Skeletal muscle cell (primary cell): ENCODE measurements at regions not wholly inside any gene's neighbourhood (a gene's known extent, or its start where the extent isn't known, plus 50 kb on each side); places are given as distances from the start of the nearest gene placed in this dataset.
"Not testable (repeated sequence)": the region's sequence is repeated elsewhere in the genome, so short reads cannot be mapped to it uniquely, and the experiment has no call there.

ENCODE experiments used
- DNase-seq: peaks from one replicate; pipeline ENCODE4 v3.0.0-alpha.2; 2010; ENCODE audit warnings: low read depth
- H3K4me3 ChIP-seq: 2 replicates; pipeline ENCODE4 v1.5.1; 2011; ENCODE audit warnings: low read depth, mild to moderate bottlenecking, control low read depth, low read length, moderate library complexity

GRCh38 chr18:78505851-78506461 is 473.7 kb upstream of the SALL3 start:
- H3K4me3 ChIP-seq: no peak overlapping the region
- DNase-seq: no peak

- no peak for DNase-seq
- H3K4me3 ChIP-seq: no peak overlapping the region
Observed at GRCh38 chr18:78507217-78507616, 472.4 kb upstream of the SALL3 start.

DNA sequence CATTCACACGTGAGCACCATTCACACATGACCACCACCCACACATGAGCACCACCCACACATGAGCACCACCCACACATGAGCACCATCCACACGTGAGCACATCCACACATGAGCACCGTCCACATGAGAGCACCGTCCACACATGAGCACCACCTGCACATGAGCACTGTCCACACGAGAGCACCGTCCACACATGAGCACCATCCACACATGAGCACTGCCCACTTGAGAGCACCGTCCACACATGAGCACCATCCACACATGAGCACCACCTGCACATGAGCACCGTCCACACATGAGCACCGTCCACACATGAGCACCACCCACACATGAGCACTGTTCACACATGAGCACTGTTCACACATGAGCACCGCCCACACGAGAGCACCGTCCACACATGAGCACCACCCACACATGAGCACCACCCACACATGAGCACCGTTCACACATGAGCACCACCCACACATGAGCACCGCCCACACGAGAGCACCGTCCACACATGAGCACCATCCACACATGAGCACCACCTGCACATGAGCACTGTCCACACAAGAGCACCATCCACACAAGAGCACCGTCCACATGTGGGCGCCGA is 471.3 kb upstream of the SALL3 start:
- DNase-seq, H3K4me3 ChIP-seq: not testable (repeated sequence)

DNA sequence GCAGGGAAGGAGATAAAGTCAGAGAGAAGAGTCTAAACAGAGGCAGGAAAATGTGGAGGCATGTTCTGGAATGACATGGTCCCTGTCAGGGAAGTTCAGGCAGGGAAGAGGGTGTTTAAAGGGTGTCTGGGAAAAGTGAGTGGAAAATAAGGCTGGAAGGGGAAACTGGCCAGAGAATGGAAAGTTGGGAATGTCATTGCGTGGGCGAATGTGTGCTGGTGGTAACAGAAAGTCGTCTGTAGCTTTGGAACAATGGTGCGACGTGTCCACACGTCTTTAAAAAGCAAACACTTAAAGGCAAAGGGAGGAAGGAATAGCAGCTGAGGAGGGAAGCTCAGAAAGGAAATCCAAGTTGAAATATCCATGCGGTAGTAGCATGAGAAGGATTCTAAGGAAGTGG is 469.5 kb upstream of the SALL3 start:
- no peak overlapping the region for H3K4me3 ChIP-seq
- no peak for DNase-seq

DNA sequence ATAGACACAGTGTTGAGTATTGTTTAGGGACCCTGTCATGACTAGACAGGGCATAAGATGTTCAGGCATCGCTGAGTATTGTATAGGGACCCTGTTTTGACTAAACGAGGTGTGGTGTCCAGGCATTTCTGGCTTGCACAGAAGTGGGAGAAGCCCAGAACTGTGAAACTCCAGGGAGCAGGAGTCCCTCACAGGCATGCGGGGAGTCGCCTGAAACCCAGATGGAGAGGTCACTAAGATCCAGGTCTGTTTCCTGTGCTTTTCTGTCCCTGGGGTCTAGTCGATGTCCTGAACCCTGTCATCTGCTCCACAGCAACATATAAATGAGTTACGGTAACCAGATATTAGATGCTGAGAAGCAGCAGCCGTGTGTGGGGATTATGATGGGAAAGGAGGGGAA is 469.0 kb upstream of the SALL3 start:
- no peak for DNase-seq
- H3K4me3 ChIP-seq: no peak overlapping the region

DNA sequence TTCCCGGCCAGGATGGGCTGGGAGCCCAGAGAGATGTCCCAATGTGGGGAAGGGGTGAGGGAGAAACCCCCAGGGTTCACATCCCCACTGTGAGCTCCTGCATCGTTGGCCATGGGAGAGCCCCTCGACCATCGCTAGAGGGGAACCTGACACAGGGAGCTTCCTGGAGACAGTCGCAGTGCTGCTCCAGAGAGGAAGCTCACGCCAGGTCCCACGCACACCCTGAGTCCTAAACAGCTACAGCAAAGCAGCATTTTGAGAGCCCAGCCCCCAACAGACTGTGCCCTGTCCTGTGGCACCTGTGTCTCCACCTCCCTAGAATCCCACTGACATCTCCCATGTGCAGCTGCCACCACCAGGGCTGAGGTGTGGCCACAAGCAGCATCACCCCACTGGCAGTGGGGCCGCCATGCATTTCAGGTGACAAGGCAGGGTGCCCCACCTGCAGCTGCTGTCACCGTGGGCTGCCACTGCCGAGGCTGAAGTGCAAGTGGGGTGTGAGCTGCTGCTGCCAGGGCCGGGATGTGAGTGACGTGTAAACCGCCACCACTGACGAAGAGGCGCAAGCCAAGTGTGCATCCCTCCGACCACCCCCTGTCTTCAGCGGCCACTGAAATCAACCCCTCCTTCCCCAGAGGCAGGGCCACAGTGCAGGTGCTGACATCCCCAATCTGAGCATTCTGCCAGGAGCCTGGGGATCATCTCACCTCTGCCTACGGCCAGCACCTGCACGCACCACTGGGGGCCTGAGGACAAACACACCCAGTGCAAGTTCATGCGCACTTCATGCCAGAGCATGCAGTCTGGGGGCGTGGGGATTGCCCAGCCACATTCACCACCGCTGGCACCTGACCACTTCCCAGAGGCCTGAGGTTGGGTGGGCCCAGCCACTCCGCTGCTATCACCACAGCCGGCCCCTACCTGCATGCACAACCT is 467.7 kb upstream of the SALL3 start:
- H3K4me3 ChIP-seq: no peak overlapping the region
- DNase-seq: no peak

- no peak overlapping the region for H3K4me3 ChIP-seq
- DNase-seq: no peak
Observed at GRCh38 chr18:78514910-78515670, 464.5 kb upstream of the SALL3 start.

DNA sequence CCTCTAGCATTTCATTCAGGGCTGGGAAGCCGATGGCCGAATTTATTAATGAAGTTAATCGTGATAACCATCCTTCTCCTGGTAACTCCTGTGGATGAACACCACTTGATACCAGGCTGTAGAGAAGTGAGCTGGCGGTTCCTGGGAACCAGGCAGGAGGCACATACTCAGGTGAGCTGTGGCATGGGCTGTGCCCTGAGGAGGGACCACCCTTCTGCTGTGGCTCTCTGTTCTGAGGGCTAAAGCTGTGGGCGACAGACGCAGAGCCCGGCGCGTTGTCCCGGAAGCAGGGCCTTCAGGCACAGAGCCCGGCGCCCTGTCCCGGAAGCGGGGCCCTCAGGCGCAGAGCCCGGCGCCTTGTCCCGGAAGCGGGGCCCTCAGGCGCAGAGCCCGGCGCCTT is 462.3 kb upstream of the SALL3 start:
- DNase-seq: no peak
- no peak overlapping the region for H3K4me3 ChIP-seq

- no peak for DNase-seq
Observed at GRCh38 chr18:78517973-78518372, 461.6 kb upstream of the SALL3 start.

GRCh38 chr18:78518805-78519204 is 460.8 kb upstream of the SALL3 start:
- no peak overlapping the region for H3K4me3 ChIP-seq
- no peak for DNase-seq

More at GRCh38 chr18:78517973-78518372, 461.6 kb upstream of the SALL3 start:
- H3K4me3 ChIP-seq: no peak overlapping the region

DNA sequence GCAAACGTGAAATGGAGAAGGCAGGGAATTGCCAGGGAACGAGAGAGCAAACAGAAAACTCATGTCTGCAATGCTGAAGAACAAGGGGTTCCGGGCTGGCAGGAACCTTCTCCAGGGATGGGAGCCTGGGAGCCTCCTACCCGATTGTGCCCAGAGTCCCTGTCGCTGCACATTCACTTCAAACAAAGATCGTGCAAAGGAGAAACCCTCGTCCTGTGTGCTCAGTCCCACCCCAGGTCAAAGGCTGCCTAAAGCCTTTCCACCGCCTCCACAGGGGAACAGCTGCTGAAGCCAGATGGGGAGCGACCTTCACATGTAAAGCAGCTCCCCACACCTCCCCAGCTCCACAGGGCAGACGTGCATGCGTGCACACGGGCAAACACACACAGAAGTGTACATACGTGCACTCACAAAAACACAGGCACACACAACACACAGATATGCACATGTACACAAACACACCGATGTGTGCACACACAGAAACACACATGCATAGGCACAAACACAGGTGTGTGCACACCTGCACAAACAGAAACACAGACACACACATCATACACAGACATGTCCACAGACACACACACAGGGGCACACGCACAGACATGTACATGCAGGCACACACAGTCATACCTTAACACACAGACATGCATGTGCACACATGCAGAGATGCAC is 460.1 kb upstream of the SALL3 start:
- no peak overlapping the region for H3K4me3 ChIP-seq
- DNase-seq: no peak

- H3K4me3 ChIP-seq: no peak overlapping the region
- no peak for DNase-seq
Observed at GRCh38 chr18:78521136-78521535, 458.5 kb upstream of the SALL3 start.

DNA sequence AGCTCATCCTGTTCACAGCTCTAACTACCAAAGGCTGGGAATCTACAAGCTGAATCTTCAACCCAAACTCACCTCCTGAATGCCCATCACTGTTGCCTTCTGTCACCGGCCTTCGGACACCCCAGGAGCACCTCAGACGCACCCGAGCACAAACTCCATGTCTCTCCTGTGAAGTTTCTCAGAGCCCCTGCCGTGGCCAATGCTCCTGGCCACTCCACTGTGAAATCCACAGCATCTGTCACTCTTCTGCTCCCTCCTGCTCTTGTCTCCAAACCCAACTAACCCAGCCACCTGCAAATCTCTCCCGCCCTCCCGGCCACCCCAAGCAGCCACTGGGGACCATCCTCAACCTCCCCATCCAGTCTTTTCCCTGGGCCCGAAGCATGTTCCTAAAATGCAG is 457.9 kb upstream of the SALL3 start:
- H3K4me3 ChIP-seq: no peak overlapping the region
- DNase-seq: no peak

- no peak overlapping the region for H3K4me3 ChIP-seq
- no peak for DNase-seq
Observed at GRCh38 chr18:78522507-78522906, 457.1 kb upstream of the SALL3 start.

DNA sequence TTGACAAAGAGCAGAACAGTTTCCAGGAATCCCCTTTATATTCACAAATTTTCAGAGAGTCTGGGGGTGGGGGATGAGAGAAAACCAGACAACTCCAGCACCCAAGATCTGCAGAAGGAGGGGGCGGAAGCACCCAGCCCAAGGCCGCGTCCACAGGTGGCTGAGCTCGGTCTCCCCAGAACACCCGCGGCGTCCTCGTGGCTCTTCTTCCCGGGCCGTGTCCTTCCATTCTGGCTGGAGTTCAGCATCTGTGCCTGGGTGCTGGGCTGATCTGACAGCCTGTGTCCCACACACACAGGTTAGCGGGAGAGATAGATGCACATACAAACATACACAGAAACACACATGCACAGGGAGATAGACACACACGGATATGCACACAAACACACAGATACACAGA is 455.8 kb upstream of the SALL3 start:
- no peak overlapping the region for H3K4me3 ChIP-seq
- no peak for DNase-seq

GRCh38 chr18:78525366-78526111 is 454.1 kb upstream of the SALL3 start:
- H3K4me3 ChIP-seq: no peak overlapping the region
- DNase-seq: no peak

DNA sequence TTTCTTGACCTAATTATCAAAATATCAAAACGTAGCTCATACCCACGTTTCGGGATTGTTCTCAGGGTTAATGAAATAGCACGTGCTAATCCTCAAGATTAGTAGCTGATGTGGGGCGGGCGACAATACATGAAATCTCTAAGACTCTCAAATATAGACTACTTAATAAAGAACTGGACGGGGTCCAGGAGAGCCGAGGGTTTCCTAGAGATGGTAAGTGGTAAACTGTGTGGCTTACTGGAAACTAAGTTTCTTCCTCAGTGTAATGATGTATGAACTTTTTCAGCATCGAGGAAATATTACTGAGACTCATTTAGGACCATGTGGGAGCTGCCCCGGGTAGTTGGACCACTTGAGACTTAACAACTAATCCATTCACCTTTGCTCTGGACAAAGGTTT is 453.3 kb upstream of the SALL3 start:
- H3K4me3 ChIP-seq: no peak overlapping the region
- no peak for DNase-seq

DNA sequence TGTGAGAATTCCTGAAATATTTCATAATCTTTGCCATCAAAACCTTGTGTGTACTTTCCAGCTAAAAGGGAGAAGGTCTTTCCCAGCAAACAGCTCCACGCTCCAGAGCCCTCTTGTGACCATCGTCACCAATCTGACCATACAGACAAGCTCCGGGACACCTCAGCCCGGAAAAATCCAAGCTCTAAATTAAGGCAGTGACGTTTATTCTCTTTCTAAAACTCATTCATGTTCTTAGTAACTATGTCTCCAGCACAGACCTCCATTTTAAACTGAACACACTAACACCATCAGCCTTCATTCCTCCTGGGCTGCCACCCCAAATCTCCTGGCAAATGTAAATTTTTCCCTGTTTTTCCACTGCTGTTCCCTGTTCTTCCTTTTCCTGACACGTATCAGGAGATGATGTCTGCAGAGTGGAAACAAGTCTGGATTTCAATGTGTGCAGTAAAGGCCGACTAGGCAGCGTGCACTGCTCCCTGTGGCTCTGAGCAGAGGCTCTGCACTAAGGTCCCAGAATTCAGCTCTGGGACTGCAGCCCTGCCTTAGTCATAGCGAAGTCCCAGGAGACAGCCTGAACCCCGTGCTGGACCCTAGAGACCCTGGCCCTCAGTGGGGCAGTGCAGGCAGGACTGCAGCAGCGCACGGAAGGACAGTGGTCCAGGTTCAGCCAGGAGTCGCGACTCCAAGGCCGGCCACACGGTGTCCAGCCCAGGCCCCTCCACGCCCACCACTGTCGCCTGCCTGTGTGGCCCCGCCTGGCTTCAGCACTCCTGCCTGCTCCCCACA is 452.5 kb upstream of the SALL3 start:
- DNase-seq: no peak
- H3K4me3 ChIP-seq: no peak overlapping the region
